Sigmoid colon (tissue), 6 donors: ENCODE measurements at regions not wholly inside any gene's neighbourhood (a gene's known extent, or its start where the extent isn't known, plus 50 kb on each side); places are given as distances from the start of the nearest gene placed in this dataset.

ENCODE experiments used
- DNase-seq: peaks from one replicate; pipeline ENCODE4 v3.0.0-alpha.2; 2019
- H3K27ac ChIP-seq, 4 donors: fragments of 200-600 bp; sonication (generic); one replicate each; pipeline ENCODE4 v1.5.1; 2016 to 2019; ENCODE audit warnings: mild to moderate bottlenecking in 1 of 4
- H3K27me3 ChIP-seq, 3 donors: fragments of 200-600 bp; sonication (generic); one replicate each; pipeline ENCODE4 v1.5.1; 2019; ENCODE audit warnings: mild to moderate bottlenecking in 1 of 3
- H3K36me3 ChIP-seq, 4 donors: fragments of 200-600 bp; sonication (generic); one replicate each; pipeline ENCODE4 v1.5.1; 2016 to 2019
- H3K4me1 ChIP-seq, 4 donors: fragments of 200-600 bp; sonication (generic); one replicate each; pipeline ENCODE4 v1.5.1; 2017 to 2019
- H3K4me3 ChIP-seq, 4 donors: fragments of 200-600 bp; sonication (generic); one replicate each; pipeline ENCODE4 v1.5.1; 2017 to 2019; ENCODE audit warnings: mild to moderate bottlenecking in 2 of 4, moderate library complexity in 1 of 4
- H3K9me3 ChIP-seq, 4 donors: fragments of 200-600 bp in 3 of 4; sonication (generic) in 3 of 4; one replicate each; pipeline versions ENCODE4 v1.5.1 to v1.6.1; 2013 to 2019
- EP300 ChIP-seq, 4 donors: sonication (generic); formaldehyde crosslinking; IDR thresholded peaks; one replicate each; pipeline ENCODE4 v1.6.1; 2017; ENCODE audit warnings: antibody characterized with exemption in 4 of 4
- POLR2A ChIP-seq, 2 donors: fragments of 450-650 bp; IDR thresholded peaks; one replicate each; pipeline ENCODE4 v1.6.1; 2016; ENCODE audit warnings: antibody characterized with exemption in 2 of 2, mild to moderate bottlenecking in 2 of 2, moderate library complexity in 2 of 2
- POLR2AphosphoS5 ChIP-seq, 4 donors: sonication (generic); formaldehyde crosslinking; IDR thresholded peaks; one replicate each; pipeline ENCODE4 v1.6.1; 2017; ENCODE audit warnings: antibody characterized with exemption in 4 of 4
- WGBS, 2 donors: extraction: QIAGEN DNeasy Blood & Tissue Kit; methylation state at CpG; one replicate each; pipeline ENCODE4 v1.1.7; 2013; 5-methylcytosine and 5-hydroxymethylcytosine counted together
- intact Hi-C: fragments of 100-400 bp; cut with DNase I; formaldehyde crosslinking; loops from one replicate; pipeline ENCODE4 v1.15.1; 2023
- TF ChIP-seq, protein P1 (sequence below), 4 experiments: fragments of 450-650 bp in 3 of 4; fragments of 200-600 bp in 1 of 4; IDR thresholded peaks; one replicate each; pipeline ENCODE4 v1.5.1; 2016 to 2019; ENCODE audit warnings: antibody characterized with exemption in 4 of 4, mild to moderate bottlenecking in 3 of 4, moderate library complexity in 2 of 4
- donor health status: healthy with polysubstance abuse.
- donor health status: healthy.

DNA sequence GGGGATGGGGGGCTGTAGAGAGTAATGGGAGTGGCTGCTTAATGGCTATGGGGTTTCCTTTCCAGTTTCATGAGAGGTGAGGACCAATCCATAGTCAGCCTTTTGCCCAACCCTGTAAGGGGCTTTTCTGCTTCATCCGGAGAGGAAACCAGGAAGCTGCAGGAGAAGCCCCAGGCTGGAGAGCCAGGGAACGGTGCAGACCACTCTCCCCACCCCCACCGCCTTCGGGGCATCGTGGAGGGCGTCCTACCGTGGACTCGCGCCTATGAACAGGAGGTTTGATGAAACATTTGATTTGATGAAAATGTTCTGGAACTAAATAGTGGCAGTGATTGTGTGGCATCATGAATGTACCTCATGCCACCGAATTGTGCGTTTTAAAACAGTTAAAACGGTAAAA lies 204.3 kb upstream of the DIO3 start:
- Histone ChIP-seq H3K27me3 (no peaks in the 10 kb centered on the region), H3K9me3 (no peaks in the 10 kb centered on the region), H3K4me3 (no peak overlapping the region), H3K36me3 (no peaks in the 10 kb centered on the region), H3K4me1 (peaks cover 4 to 47% (median 42%) of the 10 kb centered on the region in 4 donors), H3K27ac (no peak overlapping the region)
- DNase-seq: peak; percentile 56
- TF ChIP-seq, protein P1, sequence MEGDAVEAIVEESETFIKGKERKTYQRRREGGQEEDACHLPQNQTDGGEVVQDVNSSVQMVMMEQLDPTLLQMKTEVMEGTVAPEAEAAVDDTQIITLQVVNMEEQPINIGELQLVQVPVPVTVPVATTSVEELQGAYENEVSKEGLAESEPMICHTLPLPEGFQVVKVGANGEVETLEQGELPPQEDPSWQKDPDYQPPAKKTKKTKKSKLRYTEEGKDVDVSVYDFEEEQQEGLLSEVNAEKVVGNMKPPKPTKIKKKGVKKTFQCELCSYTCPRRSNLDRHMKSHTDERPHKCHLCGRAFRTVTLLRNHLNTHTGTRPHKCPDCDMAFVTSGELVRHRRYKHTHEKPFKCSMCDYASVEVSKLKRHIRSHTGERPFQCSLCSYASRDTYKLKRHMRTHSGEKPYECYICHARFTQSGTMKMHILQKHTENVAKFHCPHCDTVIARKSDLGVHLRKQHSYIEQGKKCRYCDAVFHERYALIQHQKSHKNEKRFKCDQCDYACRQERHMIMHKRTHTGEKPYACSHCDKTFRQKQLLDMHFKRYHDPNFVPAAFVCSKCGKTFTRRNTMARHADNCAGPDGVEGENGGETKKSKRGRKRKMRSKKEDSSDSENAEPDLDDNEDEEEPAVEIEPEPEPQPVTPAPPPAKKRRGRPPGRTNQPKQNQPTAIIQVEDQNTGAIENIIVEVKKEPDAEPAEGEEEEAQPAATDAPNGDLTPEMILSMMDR (IDR thresholded peaks at IDR 0.05): no peak
- TF ChIP-seq POLR2AphosphoS5 (IDR thresholded peaks at IDR 0.05): no peak
- TF ChIP-seq EP300 (IDR thresholded peaks at IDR 0.05): no peak
- no peak for TF ChIP-seq POLR2A (IDR thresholded peaks at IDR 0.05)
- intact Hi-C loops: loop anchor here (10.0 kb wide), 1 partner anchor 982 kb away; the partner anchor contains the start of gene WDR25
- WGBS, 2 donors: 91 to 92% methylated on average over 12 of the region's 12 CpGs

DNA sequence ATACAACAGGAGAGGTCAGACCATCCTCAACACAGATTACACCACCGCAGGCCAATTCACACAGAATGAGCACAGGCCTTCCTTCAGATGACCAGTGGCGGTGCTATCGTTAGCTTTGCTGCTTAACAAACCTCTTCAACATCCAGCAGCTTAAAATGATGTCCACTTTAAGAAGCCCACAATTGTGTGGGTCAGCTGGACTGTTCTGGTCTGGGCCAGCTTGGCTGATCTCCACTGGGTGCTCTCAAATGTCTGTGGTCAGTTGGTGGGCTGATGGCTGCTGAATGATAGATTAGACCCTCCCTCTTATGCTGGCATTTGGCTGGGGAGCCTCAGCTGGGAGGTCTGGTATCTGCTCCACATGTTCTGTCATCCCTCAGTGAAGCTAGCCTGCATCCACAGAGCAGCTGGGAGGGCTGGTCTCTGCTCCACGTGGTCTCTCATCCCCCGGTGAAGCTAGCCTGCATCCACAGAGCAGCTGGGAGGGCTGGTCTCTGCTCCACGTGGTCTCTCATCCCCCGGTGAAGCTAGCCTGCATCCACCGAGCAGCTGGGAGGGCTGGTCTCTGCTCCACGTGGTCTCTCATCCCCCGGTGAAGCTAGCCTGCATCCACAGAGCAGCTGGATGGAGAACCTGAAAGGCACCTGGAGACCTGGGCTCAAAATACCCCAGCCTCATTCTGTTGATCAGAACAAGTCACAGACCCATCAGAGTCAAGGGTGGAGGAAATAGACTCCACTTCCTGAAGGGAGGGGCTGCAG lies 203.6 kb upstream of the DIO3 start:
- Histone ChIP-seq H3K9me3 (no peaks in the 10 kb centered on the region), H3K4me1 (peaks cover 6 to 54% (median 48%) of the 10 kb centered on the region in 4 donors), H3K27me3 (no peaks in the 10 kb centered on the region), H3K4me3 (no peak overlapping the region), H3K27ac (peak overlapping the region in 3 of 4 donors; percentile 89 to 93 (median 90)), H3K36me3 (no peaks in the 10 kb centered on the region)
- peak; percentile 48 for DNase-seq
- TF ChIP-seq, protein P1 (IDR thresholded peaks at IDR 0.05): no peak
- TF ChIP-seq EP300 (IDR thresholded peaks at IDR 0.05) (no peak), POLR2AphosphoS5 (IDR thresholded peaks at IDR 0.05) (no peak), POLR2A (IDR thresholded peaks at IDR 0.05) (no peak)
- WGBS, 2 donors: 87 to 90% methylated on average over 10 of the region's 10 CpGs
- intact Hi-C loops: loop anchor here (2.0 to 10.0 kb wide), 2 partner anchors 137 to 983 kb away; partner anchors contain the start of gene WDR25

DNA sequence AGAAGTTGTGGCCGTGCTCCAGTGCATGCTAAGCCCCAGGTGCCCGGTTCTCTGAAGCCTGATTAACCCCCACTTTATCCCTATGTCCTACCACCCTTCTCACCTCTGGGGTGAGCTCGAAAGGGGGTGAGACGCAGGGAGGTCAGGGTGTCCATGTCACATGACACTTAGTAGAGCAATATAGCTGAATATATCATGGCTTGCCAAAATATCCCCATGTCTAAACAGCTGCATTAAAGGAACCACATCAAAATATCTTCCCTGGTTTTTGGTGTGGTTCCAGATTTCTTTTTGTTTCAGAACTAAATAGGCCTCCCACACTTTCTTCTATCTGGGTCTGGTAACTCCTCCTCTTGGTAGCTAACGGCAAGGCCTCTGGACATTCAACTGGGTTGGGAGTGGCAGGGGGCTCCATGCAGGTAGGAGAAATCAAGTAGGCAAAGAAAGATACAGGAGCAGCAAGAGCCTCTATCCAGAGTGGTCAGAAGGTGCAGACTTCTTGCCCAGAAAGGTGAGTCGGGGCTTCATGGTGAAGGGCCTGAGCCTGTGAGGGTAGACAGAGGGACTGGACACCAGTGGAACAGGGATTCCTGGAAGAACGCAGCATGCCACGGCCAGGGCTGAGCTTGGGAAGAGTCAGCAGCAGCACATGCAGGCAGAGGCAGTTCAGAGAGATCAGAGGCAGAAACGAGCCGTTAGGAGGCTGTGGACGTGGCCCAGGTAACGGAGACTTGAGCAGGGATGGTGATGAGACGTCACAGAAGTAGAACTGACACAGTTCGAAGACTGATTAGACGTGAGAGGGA lies 202.8 kb upstream of the DIO3 start:
- no peak overlapping the region for H3K4me3 ChIP-seq
- H3K27ac ChIP-seq: peak overlapping the region; percentile 74 to 93 (median 90)
- peaks cover 6 to 61% (median 55%) of the 10 kb centered on the region in 4 donors for H3K4me1 ChIP-seq
- WGBS, 2 donors: 81 to 82% methylated on average over 15 of the region's 15 CpGs
- no peaks in the 10 kb centered on the region for H3K27me3 ChIP-seq
- peak; percentile 66 for DNase-seq
- intact Hi-C loops: loop anchor here (2.0 to 10.0 kb wide), 2 partner anchors 138 to 984 kb away; partner anchors contain the start of gene WDR25
- H3K9me3 ChIP-seq: no peaks in the 10 kb centered on the region
- H3K36me3 ChIP-seq: no peaks in the 10 kb centered on the region
- TF ChIP-seq POLR2AphosphoS5 (IDR thresholded peaks at IDR 0.05) (no peak), POLR2A (IDR thresholded peaks at IDR 0.05) (no peak), EP300 (IDR thresholded peaks at IDR 0.05) (no peak)
- TF ChIP-seq, protein P1 (IDR thresholded peaks at IDR 0.05): no peak

DNA sequence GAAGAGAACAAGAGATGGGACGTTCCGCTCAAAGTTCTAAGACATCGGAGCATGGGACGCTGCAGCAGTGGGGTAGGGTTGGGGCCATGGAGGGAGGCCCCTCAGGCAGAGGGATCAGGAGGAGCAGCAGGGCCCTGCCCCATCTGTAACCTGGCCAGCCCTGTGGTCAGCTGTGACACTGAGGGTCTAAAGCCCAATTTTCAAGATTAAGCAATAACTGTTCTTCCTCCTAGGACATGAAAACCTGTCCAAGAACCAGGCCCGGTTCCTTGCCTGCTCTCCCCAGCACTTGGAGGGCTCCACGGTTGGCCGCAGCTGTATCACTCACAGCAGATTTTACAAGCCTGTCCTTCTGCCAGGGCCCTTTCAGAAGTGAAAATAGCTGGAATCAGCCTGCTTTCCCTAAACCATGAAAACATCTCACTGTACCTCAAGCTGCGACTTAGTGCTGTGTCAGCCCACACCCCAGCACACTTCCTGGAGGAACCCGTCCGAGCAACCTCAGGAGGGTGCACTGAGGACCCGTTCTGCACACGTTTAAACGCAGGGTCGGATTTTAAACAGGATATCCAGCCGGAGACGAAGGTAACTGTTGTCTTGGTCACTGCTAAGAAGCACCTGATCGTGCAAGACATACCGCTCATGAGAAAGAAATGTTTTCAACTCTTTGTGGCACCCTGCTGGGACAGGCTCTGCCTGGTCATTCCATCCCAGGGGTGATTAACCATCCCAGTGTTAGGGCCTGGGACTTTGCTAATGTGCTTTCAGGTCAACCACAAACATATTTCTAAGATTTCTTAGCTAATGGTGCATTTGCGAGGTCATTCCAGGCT lies 201.9 kb upstream of the DIO3 start:
- peak overlapping the region in 2 of 4 donors; percentile 12 to 13 for H3K4me3 ChIP-seq
- H3K27me3 ChIP-seq: no peaks in the 10 kb centered on the region
- H3K9me3 ChIP-seq: no peaks in the 10 kb centered on the region
- H3K27ac ChIP-seq: peak overlapping the region; percentile 74 to 93 (median 90)
- H3K4me1 ChIP-seq: peaks cover 6 to 71% (median 64%) of the 10 kb centered on the region in 4 donors
- peak; percentile 95 for DNase-seq
- H3K36me3 ChIP-seq: no peaks in the 10 kb centered on the region
- intact Hi-C loops: loop anchor here (2.0 to 10.0 kb wide), 3 partner anchors 139 to 985 kb away; partner anchors contain the start of gene WDR25
- WGBS, 2 donors: 50 to 73% methylated on average over 19 of the region's 19 CpGs
- TF ChIP-seq POLR2AphosphoS5 (IDR thresholded peaks at IDR 0.05): peak in 3 of 4 donors; percentile 43 to 52 (median 43)
- TF ChIP-seq, protein P1 (IDR thresholded peaks at IDR 0.05): no peak
